Keratinocyte (primary cell): ENCODE measurements at regions not wholly inside any gene's neighbourhood (a gene's known extent, or its start where the extent isn't known, plus 50 kb on each side); places are given as distances from the start of the nearest gene placed in this dataset.

Source experiments
- CTCF ChIP-seq, 3 experiments: IDR thresholded peaks in 1 of 3; conservative IDR thresholded peaks in 1 of 3; optimal IDR thresholded peaks in 1 of 3; 2 replicates in 2 of 3; 3 replicates in 1 of 3; pipeline versions ENCODE3 to v1.5.1; 2011; ENCODE audit warnings: low read length in 3 of 3, mild to moderate bottlenecking in 3 of 3, moderate library complexity in 2 of 3, control low read depth in 1 of 3, inconsistent platforms in 1 of 3; ENCODE audit not compliant: insufficient read depth in 2 of 3; ENCODE audit errors: extremely low read depth in 1 of 3
- EZH2 ChIP-seq: IDR thresholded peaks from one replicate; pipeline ENCODE4 v1.6.1; 2012; ENCODE audit warnings: inconsistent platforms, mild to moderate bottlenecking, low read length, moderate library complexity

- TF ChIP-seq CTCF (optimal IDR thresholded peaks at IDR 0.05 in 1 of 3, IDR thresholded peaks at IDR 0.05 in 1 of 3, conservative IDR thresholded peaks at IDR 0.05 in 1 of 3; ENCODE audit: extremely low read depth in 1 of 3, insufficient read depth in 2 of 3, low read length in 3 of 3), result no peak
- TF ChIP-seq EZH2, result no peak
Measured at GRCh38 chr13:34416971-34417380, 525.1 kb upstream of the NBEA start.
